Smooth muscle cell (in vitro differentiated cells): ENCODE measurements at regions not wholly inside any gene's neighbourhood (a gene's known extent, or its start where the extent isn't known, plus 50 kb on each side); places are given as distances from the start of the nearest gene placed in this dataset.

Source experiments
- DNase-seq: peaks from one replicate; lab custom pipeline; 2025; ENCODE audit not compliant: unreplicated experiment; lab: John Stamatoyannopoulos, UW
- H2AFZ ChIP-seq: fragments of 200-600 bp; sonication (generic); 2 replicates; pipeline ENCODE4 v1.6.0; 2016; ENCODE audit warnings: antibody characterized with exemption, low read depth, mild to moderate bottlenecking
- H3F3A ChIP-seq: fragments of 200-600 bp; sonication (generic); 2 replicates; pipeline ENCODE4 v1.6.0; 2017; ENCODE audit warnings: antibody characterized with exemption, low read depth
- H3K27ac ChIP-seq: fragments of 200-600 bp; sonication (generic); 2 replicates; pipeline ENCODE4 v1.5.1; 2016; ENCODE audit warnings: low read depth, mild to moderate bottlenecking
- H3K27me3 ChIP-seq: fragments of 200-600 bp; sonication (generic); 2 replicates; pipeline ENCODE4 v1.6.1; 2016; ENCODE audit warnings: low read depth, mild to moderate bottlenecking
- H3K36me3 ChIP-seq: fragments of 200-600 bp; sonication (generic); 2 replicates; pipeline ENCODE4 v1.5.1; 2016; ENCODE audit warnings: low read depth
- H3K4me1 ChIP-seq: fragments of 200-600 bp; sonication (generic); 2 replicates; pipeline ENCODE4 v1.5.1; 2016; ENCODE audit warnings: low read depth
- H3K4me2 ChIP-seq: fragments of 200-600 bp; sonication (generic); 2 replicates; pipeline ENCODE4 v1.6.0; 2016; ENCODE audit warnings: mild to moderate bottlenecking
- H3K4me3 ChIP-seq: fragments of 200-600 bp; sonication (generic); 2 replicates; pipeline ENCODE4 v1.5.1; 2016; ENCODE audit warnings: mild to moderate bottlenecking
- H3K79me2 ChIP-seq: fragments of 200-600 bp; sonication (generic); 2 replicates; pipeline ENCODE4 v1.6.0; 2016; ENCODE audit warnings: low read depth, mild to moderate bottlenecking
- H3K9ac ChIP-seq: fragments of 200-600 bp; sonication (generic); 2 replicates; pipeline ENCODE4 v1.6.0; 2016; ENCODE audit warnings: low read depth
- H3K9me3 ChIP-seq: fragments of 200-600 bp; sonication (generic); replicated peaks from 2 replicates; pipeline ENCODE4 v1.5.1; 2016; ENCODE audit warnings: low read depth
- H4K20me1 ChIP-seq: fragments of 200-600 bp; sonication (generic); 2 replicates; pipeline ENCODE4 v1.6.0; 2016; ENCODE audit warnings: low read depth
- CTCF ChIP-seq: fragments of 200-600 bp; sonication (generic); IDR thresholded peaks from 2 replicates; pipeline ENCODE4 v1.5.1; 2017; ENCODE audit warnings: borderline replicate concordance, mild to moderate bottlenecking, antibody characterized with exemption; ENCODE audit not compliant: insufficient read depth, poor library complexity, severe bottlenecking
- WGBS: methylation state at CpG from one replicate; pipeline ENCODE4 v1.1.7; 2016; ENCODE audit warnings: low lambda C conversion rate; 5-methylcytosine and 5-hydroxymethylcytosine counted together

DNA sequence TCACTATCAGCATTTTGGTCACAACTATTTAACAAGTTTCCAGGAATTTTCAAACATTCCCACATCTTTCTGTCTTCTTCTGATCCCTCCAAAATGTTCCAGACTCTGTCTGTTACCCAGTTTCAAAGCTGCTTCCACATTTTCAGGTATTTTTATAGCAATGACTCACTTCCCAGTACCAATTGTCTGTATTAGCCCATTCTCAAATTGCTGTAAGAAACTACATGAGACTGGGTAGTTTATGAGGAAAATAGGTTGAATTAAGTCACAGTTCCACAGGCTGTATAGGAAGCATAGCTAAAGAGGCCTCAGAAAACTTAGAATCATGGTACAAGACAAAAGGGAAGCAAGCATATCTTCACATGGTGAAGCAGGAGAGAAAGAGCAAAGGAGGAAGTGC is 475.0 kb upstream of the PCDH7 start:
- Histone ChIP-seq H3K27ac (no peak overlapping the region), H2AFZ (no peak overlapping the region), H4K20me1 (no peaks in the 10 kb centered on the region), H3K9me3 (no peaks in the 10 kb centered on the region), H3K4me3 (no peak overlapping the region), H3K9ac (no peak overlapping the region), H3K36me3 (no peaks in the 10 kb centered on the region), H3K79me2 (no peaks in the 10 kb centered on the region), H3K27me3 (no peaks in the 10 kb centered on the region), H3K4me1 (no peaks in the 10 kb centered on the region), H3K4me2 (no peak overlapping the region), H3F3A (no peaks in the 10 kb centered on the region)
- TF ChIP-seq CTCF: no peak
- no peak for DNase-seq

DNA sequence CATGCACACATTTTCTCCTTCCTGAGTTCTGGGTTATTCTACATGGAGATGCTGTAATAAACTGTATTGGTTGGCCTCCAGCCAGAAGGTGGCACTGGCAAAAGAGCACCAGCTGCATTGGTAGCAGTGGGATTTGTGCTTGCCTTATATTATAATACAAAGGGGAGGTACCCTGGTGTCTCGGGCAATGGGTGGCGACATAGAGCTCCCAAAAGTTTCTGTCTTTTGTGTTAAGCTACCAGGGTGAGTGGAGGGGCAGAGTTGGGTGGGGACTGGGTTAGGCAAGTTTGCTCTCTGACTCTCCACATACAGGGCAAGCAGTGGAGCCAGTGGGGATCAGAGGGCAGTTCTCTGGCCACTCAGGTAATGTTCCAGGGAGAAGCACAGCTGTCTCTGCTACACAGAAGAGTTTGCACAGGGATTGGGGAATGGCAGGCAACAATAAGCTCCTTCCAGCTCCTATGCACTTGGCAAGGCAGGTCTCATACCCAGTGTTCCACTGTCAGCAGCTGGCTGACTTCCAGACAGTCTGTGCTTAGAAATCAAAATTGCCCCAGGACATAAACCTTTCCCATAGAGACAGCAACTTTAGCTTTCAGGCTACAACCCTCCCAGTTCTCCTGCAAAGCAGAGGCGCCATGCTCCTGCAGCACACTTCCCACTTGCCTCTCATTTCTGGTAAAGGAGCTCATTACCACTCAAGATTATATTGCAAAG is 463.9 kb upstream of the PCDH7 start:
- Histone ChIP-seq H4K20me1 (no peaks in the 10 kb centered on the region), H3K36me3 (no peaks in the 10 kb centered on the region), H3F3A (no peaks in the 10 kb centered on the region), H3K4me1 (no peaks in the 10 kb centered on the region), H3K4me3 (no peak overlapping the region), H3K27ac (no peak overlapping the region), H3K27me3 (no peaks in the 10 kb centered on the region), H2AFZ (no peak overlapping the region), H3K9ac (no peak overlapping the region), H3K9me3 (no peaks in the 10 kb centered on the region), H3K79me2 (no peaks in the 10 kb centered on the region), H3K4me2 (no peak overlapping the region)
- WGBS: 81% methylated on average over 3 of the region's 3 CpGs
- TF ChIP-seq CTCF: no peak
- DNase-seq: no peak

DNA sequence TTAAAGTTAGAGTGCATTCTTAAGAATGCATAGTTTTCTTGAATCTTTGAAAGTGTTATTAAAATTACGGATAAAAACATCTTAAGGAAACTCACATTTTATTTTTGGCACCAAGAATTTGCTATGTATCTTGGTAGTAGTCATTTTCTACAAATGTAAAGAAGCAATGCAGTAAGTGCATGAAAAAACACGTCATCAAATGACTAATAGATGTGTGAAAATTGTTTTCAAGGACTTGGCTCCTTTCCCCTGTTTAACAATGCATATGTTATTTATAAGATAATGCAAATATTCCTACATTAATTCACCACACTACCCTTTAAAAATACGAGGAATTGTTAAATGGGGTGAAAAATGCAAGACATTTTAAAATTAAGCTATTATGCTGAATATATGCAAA is 461.2 kb upstream of the PCDH7 start:
- no peak overlapping the region for H2AFZ ChIP-seq

More for the DNA sequence above, 461.2 kb upstream of the PCDH7 start:
- DNase-seq: no peak
- no peaks in the 10 kb centered on the region for H3K9me3 ChIP-seq
- no peaks in the 10 kb centered on the region for H3F3A ChIP-seq
- TF ChIP-seq CTCF: no peak
- H3K27me3 ChIP-seq: no peaks in the 10 kb centered on the region
- no peak overlapping the region for H3K27ac ChIP-seq
- 82% methylated on average over 3 of the region's 3 CpGs for WGBS
- no peaks in the 10 kb centered on the region for H3K79me2 ChIP-seq
- no peaks in the 10 kb centered on the region for H4K20me1 ChIP-seq
- no peaks in the 10 kb centered on the region for H3K4me1 ChIP-seq
- no peak overlapping the region for H3K9ac ChIP-seq
- H3K36me3 ChIP-seq: no peaks in the 10 kb centered on the region
- no peak overlapping the region for H3K4me3 ChIP-seq
- H3K4me2 ChIP-seq: no peak overlapping the region
